Dendritic cell treated with granulocyte-macrophage colony-stimulating factor and Interleukin-4, amounts not matched to agents 40 ng/mL and 50 ng/mL, for 4 days (primary cell): ENCODE measurements at regions not wholly inside any gene's neighbourhood (a gene's known extent, or its start where the extent isn't known, plus 50 kb on each side); places are given as distances from the start of the nearest gene placed in this dataset.

Experiments used
- H3K27ac Mint-ChIP-seq: one replicate; pipeline ENCODE4 v1.8.0; 2022; ENCODE audit warnings: mild to moderate bottlenecking, mixed read lengths
- H3K27me3 Mint-ChIP-seq: one replicate; pipeline ENCODE4 v1.8.0; 2022; ENCODE audit warnings: mild to moderate bottlenecking, mixed read lengths
- H3K36me3 Mint-ChIP-seq: one replicate; pipeline ENCODE4 v1.8.0; 2022; ENCODE audit warnings: low read depth, mixed read lengths
- H3K4me1 Mint-ChIP-seq: one replicate; pipeline ENCODE4 v1.8.0; 2022; ENCODE audit warnings: low read depth, mixed read lengths
- H3K4me3 Mint-ChIP-seq: one replicate; pipeline ENCODE4 v1.8.0; 2022; ENCODE audit warnings: mild to moderate bottlenecking, moderate library complexity, mixed read lengths
- H3K9me3 Mint-ChIP-seq: one replicate; pipeline ENCODE4 v1.8.0; 2022; ENCODE audit warnings: mixed read lengths
- intact Hi-C: fragments of 100-400 bp; cut with micrococcal nuclease; formaldehyde crosslinking; loops from one replicate; pipeline ENCODE4 v1.15.0; 2022

- Mint-ChIP-seq H3K36me3 (no peaks in the 10 kb centered on the region), H3K4me3 (no peak overlapping the region), H3K4me1 (peaks cover 5% of the 10 kb centered on the region), H3K27me3 (no peaks in the 10 kb centered on the region), H3K9me3 (no peaks in the 10 kb centered on the region), H3K27ac (no peak overlapping the region)
- intact Hi-C loops = no loop called here
Measured at GRCh38 chr10:31103112-31103511, 71.4 kb upstream of the ZNF438 start.

GRCh38 chr10:31112961-31113360 lies 81.3 kb upstream of the ZNF438 start:
- no peak overlapping the region for H3K4me3 Mint-ChIP-seq
- H3K4me1 Mint-ChIP-seq = no peaks in the 10 kb centered on the region
- no peaks in the 10 kb centered on the region for H3K36me3 Mint-ChIP-seq
- peaks cover 1% of the 10 kb centered on the region for H3K27me3 Mint-ChIP-seq
- intact Hi-C loops = no loop called here
- peaks cover 21% of the 10 kb centered on the region for H3K9me3 Mint-ChIP-seq
- no peak overlapping the region for H3K27ac Mint-ChIP-seq

- no peak overlapping the region for H3K27ac Mint-ChIP-seq
- H3K36me3 Mint-ChIP-seq = no peaks in the 10 kb centered on the region
- H3K4me3 Mint-ChIP-seq = no peak overlapping the region
- H3K27me3 Mint-ChIP-seq = peaks cover 1% of the 10 kb centered on the region
- peaks cover 13% of the 10 kb centered on the region for H3K9me3 Mint-ChIP-seq
- intact Hi-C loops = no loop called here
- H3K4me1 Mint-ChIP-seq = no peaks in the 10 kb centered on the region
Measured at GRCh38 chr10:31116226-31116625, 84.6 kb upstream of the ZNF438 start.

- intact Hi-C loops = no loop called here
- no peaks in the 10 kb centered on the region for H3K36me3 Mint-ChIP-seq
- H3K27ac Mint-ChIP-seq = no peak overlapping the region
- no peaks in the 10 kb centered on the region for H3K4me1 Mint-ChIP-seq
- peaks cover 1% of the 10 kb centered on the region for H3K27me3 Mint-ChIP-seq
- H3K9me3 Mint-ChIP-seq = no peaks in the 10 kb centered on the region
- no peak overlapping the region for H3K4me3 Mint-ChIP-seq
Measured at GRCh38 chr10:31118556-31118955, 86.9 kb upstream of the ZNF438 start.

GRCh38 chr10:31120392-31120791 lies 88.7 kb upstream of the ZNF438 start:
- Mint-ChIP-seq H3K27ac (no peak overlapping the region), H3K4me3 (no peak overlapping the region), H3K36me3 (no peaks in the 10 kb centered on the region), H3K27me3 (peaks cover 4% of the 10 kb centered on the region), H3K4me1 (no peaks in the 10 kb centered on the region), H3K9me3 (no peaks in the 10 kb centered on the region)
- intact Hi-C loops = no loop called here

GRCh38 chr10:31120961-31121685 lies 89.5 kb upstream of the ZNF438 start:
- no peaks in the 10 kb centered on the region for H3K36me3 Mint-ChIP-seq
- H3K4me1 Mint-ChIP-seq = no peaks in the 10 kb centered on the region
- no peak overlapping the region for H3K27ac Mint-ChIP-seq
- intact Hi-C loops = no loop called here
- no peaks in the 10 kb centered on the region for H3K9me3 Mint-ChIP-seq
- H3K4me3 Mint-ChIP-seq = no peak overlapping the region
- peaks cover 4% of the 10 kb centered on the region for H3K27me3 Mint-ChIP-seq

GRCh38 chr10:31121757-31122577 lies 90.3 kb upstream of the ZNF438 start:
- peaks cover 2% of the 10 kb centered on the region for H3K4me1 Mint-ChIP-seq
- intact Hi-C loops = no loop called here
- no peaks in the 10 kb centered on the region for H3K36me3 Mint-ChIP-seq
- no peaks in the 10 kb centered on the region for H3K9me3 Mint-ChIP-seq
- no peak overlapping the region for H3K4me3 Mint-ChIP-seq
- no peak overlapping the region for H3K27ac Mint-ChIP-seq
- H3K27me3 Mint-ChIP-seq = peaks cover 3% of the 10 kb centered on the region

GRCh38 chr10:31123946-31124345 lies 92.3 kb upstream of the ZNF438 start:
- H3K27ac Mint-ChIP-seq = no peak overlapping the region
- intact Hi-C loops = no loop called here

GRCh38 chr10:31124852-31125251 lies 93.2 kb upstream of the ZNF438 start:
- no peaks in the 10 kb centered on the region for H3K9me3 Mint-ChIP-seq
- H3K36me3 Mint-ChIP-seq = no peaks in the 10 kb centered on the region
- no peak overlapping the region for H3K4me3 Mint-ChIP-seq
- peaks cover 7% of the 10 kb centered on the region for H3K4me1 Mint-ChIP-seq
- H3K27me3 Mint-ChIP-seq = peaks cover 5% of the 10 kb centered on the region
- no peak overlapping the region for H3K27ac Mint-ChIP-seq
- intact Hi-C loops = no loop called here

More at GRCh38 chr10:31123946-31124345, 92.3 kb upstream of the ZNF438 start:
- H3K9me3 Mint-ChIP-seq = no peaks in the 10 kb centered on the region
- H3K27me3 Mint-ChIP-seq = peaks cover 5% of the 10 kb centered on the region
- peaks cover 7% of the 10 kb centered on the region for H3K4me1 Mint-ChIP-seq
- H3K4me3 Mint-ChIP-seq = no peak overlapping the region
- H3K36me3 Mint-ChIP-seq = no peaks in the 10 kb centered on the region

- Mint-ChIP-seq H3K27me3 (peaks cover 5% of the 10 kb centered on the region), H3K4me1 (peaks cover 7% of the 10 kb centered on the region), H3K4me3 (no peak overlapping the region), H3K9me3 (no peaks in the 10 kb centered on the region), H3K36me3 (no peaks in the 10 kb centered on the region), H3K27ac (no peak overlapping the region)
- intact Hi-C loops = no loop called here
Measured at GRCh38 chr10:31125789-31126188, 94.1 kb upstream of the ZNF438 start.

- H3K27me3 Mint-ChIP-seq = peaks cover 5% of the 10 kb centered on the region
- no peak overlapping the region for H3K27ac Mint-ChIP-seq
- no peak overlapping the region for H3K4me3 Mint-ChIP-seq
- no peaks in the 10 kb centered on the region for H3K9me3 Mint-ChIP-seq
- no peaks in the 10 kb centered on the region for H3K36me3 Mint-ChIP-seq
- intact Hi-C loops = no loop called here
- peaks cover 7% of the 10 kb centered on the region for H3K4me1 Mint-ChIP-seq
Measured at GRCh38 chr10:31126593-31126992, 94.9 kb upstream of the ZNF438 start.

- H3K27ac Mint-ChIP-seq = no peak overlapping the region
- no peaks in the 10 kb centered on the region for H3K9me3 Mint-ChIP-seq
- H3K4me1 Mint-ChIP-seq = peaks cover 19% of the 10 kb centered on the region
- intact Hi-C loops = no loop called here
- H3K36me3 Mint-ChIP-seq = no peaks in the 10 kb centered on the region
- H3K4me3 Mint-ChIP-seq = no peak overlapping the region
- peaks cover 5% of the 10 kb centered on the region for H3K27me3 Mint-ChIP-seq
Measured at GRCh38 chr10:31128536-31128935, 96.9 kb upstream of the ZNF438 start.

GRCh38 chr10:31129271-31129670 lies 97.6 kb upstream of the ZNF438 start:
- Mint-ChIP-seq H3K4me1 (peaks cover 23% of the 10 kb centered on the region), H3K27ac (no peak overlapping the region), H3K27me3 (peaks cover 5% of the 10 kb centered on the region), H3K36me3 (no peaks in the 10 kb centered on the region), H3K4me3 (no peak overlapping the region), H3K9me3 (no peaks in the 10 kb centered on the region)
- intact Hi-C loops = no loop called here

- intact Hi-C loops = no loop called here
- Mint-ChIP-seq H3K4me3 (no peak overlapping the region), H3K9me3 (no peaks in the 10 kb centered on the region), H3K4me1 (peaks cover 28% of the 10 kb centered on the region), H3K36me3 (no peaks in the 10 kb centered on the region), H3K27me3 (peaks cover 2% of the 10 kb centered on the region), H3K27ac (no peak overlapping the region)
Measured at GRCh38 chr10:31129880-31130405, 98.3 kb upstream of the ZNF438 start.
